AG08395 (cell line): ENCODE measurements at regions not wholly inside any gene's neighbourhood (a gene's known extent, or its start where the extent isn't known, plus 50 kb on each side); places are given as distances from the start of the nearest gene placed in this dataset.

ENCODE experiments used
- DNase-seq: peaks from one replicate; pipeline ENCODE4 v3.0.0; 2012; ENCODE audit warnings: mixed read lengths, low spot score

DNA sequence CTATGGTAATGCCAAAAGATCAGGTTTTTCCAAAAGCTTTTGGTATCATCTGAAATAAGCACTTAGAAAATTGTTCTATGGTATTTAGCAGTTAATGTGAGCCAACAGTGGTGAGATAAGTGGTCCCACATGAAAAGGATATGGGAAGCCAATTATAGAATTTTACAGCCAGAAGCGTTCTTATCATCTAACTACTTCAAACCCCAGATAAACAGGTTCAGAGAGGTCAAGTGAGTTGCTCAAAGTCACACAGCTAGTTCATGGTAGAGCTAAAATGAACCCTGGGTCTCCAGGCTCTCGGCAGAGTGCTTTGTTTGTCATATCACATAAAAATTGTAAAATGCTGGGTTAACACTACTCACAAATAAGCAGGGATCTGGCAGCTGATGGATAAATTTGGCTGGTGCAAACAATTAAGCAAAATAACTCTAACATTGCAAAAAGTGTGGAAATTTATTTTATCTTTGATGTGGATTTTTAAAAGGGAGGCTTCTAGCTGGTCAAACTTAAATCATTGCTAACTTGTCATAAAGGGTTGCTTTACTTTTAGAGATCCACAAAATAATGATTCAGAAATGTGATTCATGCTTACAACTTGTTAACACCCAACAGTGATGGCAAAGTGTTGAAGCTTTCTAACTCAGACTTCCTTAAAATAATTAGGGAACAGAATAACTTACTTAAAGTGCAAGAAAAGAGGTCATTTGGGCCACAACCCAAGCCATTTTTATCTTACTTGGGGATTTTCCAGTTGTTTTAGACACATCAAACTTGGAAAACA, 202.8 kb upstream of the TBC1D5 start:
- no peak for DNase-seq

DNA sequence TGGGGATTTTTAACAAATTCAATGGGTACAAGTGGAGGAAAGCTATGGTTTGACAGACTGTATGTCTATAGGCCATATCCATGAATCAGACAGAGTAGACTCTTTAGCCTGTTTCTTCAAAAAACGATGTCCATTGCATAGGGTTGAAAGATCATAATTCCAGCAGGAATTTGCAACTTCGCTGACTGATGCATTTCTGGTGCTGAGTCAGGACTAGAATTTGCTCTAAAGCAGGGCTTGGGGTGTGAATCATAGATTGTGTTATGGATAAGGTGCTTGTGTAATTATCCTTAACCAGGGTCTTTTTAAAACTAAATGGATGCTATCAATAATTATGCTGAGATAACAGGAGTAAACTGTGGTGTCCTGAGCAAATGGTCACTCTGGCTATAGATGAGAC, 200.4 kb upstream of the TBC1D5 start:
- DNase-seq: peak; percentile 33

DNA sequence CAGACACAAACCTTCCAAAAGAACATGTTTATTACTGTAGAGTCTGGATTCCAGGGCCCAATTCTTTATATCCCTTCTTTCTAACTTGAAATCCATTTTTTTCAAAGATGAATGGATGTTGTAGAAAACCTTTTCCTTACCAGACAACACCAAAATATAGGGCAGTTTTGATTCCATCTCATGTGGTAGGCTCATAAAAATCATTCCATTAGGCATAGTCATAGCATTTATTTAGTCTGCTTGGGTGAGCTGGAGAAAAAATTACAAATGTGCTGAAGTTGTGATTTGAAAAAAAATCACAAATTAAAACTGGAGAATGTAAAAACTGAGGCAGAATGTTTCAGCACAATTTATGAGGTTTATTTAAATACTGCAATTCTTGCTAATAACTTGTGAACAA, 199.3 kb upstream of the TBC1D5 start:
- no peak for DNase-seq

DNA sequence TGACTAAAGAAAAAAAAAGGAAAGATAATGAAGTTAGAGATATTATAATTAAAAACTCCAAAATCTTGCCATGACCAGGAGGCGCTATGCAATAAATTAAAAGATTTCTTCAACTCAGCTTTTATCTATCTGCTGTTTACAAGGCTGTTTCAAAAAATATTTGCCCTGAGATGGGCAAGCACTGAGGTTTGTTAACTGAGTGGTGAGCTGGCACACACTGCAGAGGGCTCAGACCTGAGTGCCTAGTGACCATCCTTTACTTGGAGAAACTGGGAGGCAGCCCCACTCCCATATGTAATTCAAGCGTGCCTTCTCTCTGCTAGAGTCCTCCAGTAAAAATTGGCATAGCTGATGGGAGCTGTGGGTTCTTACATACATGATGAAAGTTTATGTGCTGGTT, 198.7 kb upstream of the TBC1D5 start:
- DNase-seq: no peak

DNA sequence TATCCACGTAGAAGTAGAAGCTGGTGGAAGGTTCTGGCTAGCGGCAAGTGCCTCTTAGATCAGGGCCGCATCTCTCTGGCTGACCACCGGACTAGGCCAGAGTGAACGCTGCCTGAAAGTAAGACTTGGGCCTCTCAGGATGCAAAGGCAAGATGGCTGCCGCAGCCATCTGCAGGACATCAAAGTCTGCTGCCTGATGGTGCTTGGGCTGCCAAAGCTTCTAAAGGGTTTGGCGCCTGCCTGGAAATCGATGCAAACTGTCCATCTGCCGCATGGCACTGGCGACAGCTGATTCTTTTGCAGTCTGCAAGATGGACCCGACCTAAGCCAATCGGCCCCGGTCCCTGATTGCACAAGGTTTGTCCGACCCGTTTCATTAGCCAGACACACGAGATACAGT, 196.7 kb upstream of the TBC1D5 start:
- DNase-seq: no peak

DNA sequence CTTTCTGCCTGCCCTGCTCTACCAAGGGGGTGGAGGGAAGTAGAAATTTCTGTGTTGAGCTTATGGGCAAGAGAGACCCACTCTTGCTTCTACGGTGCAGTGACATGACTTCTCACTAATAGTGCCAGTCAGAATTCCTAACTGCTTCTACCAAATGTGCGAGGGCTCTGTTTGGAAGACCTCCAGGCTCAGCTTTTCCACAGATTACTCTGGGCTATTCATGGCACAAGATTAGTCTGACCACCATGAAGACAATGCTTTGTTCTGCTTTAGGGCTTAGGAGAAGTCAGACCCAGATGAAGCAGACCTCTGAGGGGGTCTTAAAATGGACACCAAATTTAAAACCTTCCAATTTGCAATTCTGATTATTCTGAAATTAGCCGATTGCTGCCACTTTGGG, 195.9 kb upstream of the TBC1D5 start:
- DNase-seq: no peak

DNA sequence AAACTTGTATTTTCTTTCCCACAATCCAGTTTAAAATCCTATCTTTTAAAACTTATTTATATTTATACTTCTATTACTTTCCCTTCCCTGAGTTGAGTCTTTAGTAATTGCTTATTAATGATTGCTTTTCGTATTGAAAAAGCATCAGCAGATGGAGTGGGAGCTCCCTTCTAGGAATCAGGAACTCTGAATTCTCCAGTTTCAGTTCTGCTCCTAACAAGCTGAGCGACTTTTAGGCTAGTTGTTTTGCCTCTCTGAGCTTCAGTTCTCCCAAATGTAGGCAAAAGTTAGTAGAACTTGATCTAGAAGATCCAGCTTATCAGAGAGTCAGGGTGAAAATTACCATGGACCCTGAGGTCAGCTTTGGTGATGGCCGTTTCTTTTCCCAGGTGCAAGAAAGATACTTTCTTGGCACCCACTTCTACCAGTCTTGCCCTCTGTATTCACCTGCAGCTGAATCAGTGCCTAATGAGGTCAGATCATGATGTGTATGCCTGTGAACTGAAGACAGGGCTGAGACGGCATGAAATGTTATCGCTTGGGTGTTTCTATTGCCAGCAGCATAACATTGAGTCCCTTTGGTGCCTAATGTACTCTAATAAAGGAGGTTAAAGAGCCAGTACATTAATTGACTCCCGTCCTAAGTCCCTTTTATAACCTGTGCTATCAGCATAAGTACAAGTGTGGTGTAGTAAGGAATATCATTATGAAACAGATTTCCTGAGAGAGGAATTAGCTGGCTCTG, 194.5 kb upstream of the TBC1D5 start:
- no peak for DNase-seq

DNA sequence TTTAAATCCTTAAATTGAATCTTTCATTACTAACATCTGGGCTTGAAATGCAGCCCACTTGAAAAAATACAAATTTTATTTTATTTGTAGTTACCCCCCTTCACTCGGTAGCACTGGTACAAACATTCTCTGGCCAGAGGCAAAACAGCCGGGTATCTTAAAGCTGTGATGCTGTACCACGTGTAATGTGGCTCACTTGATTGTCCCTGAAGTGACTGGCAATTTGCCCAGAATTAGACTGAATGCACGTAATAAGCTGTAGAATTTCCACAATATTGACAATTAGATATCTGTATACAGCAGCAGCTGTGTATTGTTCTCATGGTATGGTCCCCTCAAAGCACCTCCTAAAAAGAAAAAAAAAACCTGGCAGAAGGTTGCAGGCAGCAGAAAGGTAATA, 192.8 kb upstream of the TBC1D5 start:
- no peak for DNase-seq

DNA sequence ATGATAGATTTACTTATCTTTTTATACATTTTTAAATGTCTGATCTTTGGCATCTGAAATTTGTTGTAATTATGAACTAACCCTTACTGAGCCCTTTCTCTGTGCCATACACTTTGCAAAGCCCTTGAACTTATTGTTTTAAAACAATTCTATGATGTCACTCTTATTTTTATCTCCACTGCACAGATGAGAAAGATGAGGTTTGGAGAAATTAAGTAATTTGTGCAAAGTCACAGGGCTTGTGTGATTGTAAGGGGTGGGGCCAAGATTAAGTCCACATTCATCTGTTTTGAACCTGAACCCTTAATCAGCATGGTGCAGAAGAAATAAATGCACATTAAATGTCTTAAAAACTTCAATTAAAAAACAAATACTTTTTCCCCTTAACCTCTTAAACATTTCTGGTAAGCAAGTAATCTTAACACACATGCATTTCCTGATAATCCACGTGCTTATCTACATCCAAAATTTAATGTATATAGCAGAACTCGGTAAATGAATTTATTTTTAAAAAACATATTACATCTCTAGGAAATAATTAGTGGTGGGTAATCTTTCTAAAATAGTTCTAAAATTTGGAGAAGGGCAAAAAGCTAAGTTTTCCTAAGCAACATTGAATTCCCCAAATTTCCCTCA, 189.8 kb upstream of the TBC1D5 start:
- DNase-seq: no peak

DNA sequence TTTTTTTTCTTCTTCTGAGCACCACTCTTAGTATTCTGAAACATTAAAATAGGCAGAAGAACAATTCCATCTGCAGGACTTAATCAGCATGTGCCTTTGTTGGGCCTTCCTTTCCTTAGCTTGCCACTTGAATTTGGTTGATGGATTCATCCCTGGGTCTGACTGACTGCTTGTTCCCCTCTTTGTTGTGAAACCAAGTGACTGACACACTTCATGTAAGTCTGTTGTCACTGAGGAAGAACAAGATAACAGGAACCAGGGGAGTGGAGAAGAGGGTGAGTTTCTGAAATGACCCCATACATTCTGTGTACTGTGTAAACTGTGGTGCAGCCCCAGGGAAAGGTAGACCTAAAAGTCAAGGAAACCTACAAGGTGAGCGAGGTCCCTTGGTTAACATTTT, 188.7 kb upstream of the TBC1D5 start:
- no peak for DNase-seq

DNA sequence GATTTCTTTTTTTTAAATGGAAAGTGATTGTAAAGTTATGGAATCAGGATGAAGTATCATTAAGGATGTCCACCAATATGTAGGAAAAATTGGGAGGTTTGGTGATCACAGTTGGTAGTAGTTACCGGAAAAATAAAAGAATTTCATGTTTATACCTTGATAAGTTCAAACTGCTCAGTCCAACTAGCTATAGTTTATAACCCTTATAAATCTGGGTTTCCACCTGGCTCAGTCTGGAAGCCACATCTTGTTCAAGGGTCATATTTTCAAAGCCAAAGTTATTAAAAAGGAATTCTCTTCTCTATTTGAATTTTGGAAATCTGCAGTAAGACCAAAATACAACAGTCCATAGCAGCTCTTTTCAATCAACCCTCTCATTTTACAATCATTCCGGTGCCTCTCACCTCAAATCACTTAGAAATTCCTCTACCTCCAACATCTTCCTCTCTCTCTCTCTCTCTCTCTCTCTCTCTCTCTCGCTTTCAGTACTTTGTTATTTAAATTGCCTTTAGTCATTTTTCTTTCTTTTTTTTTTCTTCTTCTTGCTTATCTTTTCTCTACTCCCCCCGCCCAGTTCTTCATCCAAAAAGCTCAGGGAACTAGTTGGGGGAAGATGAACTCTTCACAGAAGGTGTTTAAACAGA, 186.2 kb upstream of the TBC1D5 start:
- DNase-seq: no peak

DNA sequence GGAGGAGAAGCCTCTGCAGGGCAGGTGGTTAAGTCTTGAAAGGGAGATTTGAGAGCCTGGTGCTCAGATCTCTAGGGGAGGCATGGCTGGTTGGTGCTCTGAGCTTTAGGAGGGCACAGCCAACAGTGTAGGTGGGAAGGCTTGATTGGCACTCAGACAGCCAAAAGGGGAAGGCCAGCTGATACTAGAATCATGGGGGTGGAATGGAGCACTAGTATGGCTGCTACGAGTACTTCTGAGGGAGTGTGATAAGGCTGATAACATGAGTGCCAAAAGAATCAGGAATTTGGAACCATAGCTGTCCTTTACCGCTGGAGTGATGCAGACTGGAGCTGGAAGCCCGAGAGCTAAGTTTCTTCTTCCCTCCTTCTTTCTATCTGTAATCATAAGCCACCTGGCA, 184.6 kb upstream of the TBC1D5 start:
- DNase-seq: no peak

DNA sequence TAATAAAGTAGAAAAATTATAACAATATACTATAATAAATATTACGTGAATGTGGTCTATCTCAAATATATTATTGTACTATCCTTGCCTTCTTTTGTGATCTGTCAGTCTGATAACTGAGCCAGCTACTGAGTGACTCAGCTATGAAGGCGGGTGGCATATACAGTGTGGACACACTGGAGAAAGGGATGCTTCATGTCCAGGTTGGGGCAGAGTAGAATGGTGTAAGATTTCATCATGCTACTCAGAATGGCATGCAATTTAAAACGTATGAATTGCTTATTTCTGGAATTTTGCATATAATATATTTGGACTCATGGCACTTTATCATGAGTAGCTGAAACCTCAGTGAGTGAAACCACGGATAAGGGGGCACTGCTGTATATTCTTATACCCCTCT, 172.9 kb upstream of the TBC1D5 start:
- DNase-seq: no peak

DNA sequence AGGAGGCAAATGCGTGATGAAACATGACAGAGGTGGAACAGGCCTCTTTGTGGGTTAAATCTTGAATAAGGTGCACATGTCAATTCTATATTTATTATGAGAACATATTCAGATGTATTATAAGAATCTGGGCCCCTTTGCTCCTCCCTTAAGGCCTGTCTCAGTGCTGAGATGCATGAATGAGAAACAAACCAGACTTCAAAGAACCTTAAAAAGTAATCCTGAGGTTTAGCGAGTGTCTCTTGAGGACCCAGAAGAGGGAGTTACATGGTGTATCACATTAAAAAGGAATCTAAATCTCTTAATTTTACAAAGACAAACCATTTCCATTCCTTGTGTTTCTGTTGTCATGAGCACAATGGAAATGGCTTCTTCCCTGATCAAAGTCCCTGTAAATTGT, 170.9 kb upstream of the TBC1D5 start:
- DNase-seq: no peak

DNA sequence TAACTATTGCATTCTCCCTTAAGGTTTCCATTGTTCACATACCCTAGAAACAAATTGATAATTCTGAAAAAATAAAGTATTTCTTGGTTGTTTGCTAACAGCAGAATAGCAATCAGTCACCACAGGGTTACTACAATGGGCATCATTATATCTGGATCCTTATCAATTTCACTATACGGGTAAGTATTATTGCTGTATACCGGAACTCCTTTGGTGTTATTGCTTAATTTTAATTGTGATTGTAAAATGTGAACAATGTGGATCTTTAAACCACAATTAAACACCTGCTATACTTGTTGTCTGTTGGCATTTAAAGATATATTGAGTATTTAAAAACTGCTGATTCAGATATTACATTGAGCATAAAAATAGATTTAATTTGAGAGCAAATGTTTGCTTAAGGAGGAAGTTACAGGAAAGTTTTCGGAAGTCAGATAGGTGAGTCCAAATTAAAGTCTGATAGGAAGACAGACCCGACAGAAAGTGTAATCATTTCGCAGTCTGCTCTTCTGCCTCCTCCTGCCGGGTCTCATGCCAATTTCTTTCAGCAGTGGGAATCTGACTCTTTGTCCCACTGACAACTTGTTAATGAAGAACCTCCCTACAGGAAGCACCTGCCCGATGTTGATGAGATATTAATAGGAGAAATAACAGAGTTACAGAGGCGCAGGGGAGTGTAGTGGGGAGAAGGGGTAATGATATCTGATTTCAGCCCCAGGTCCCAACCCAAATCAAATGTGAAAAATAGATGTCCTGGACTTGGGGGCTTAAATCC, 169.7 kb upstream of the TBC1D5 start:
- no peak for DNase-seq

DNA sequence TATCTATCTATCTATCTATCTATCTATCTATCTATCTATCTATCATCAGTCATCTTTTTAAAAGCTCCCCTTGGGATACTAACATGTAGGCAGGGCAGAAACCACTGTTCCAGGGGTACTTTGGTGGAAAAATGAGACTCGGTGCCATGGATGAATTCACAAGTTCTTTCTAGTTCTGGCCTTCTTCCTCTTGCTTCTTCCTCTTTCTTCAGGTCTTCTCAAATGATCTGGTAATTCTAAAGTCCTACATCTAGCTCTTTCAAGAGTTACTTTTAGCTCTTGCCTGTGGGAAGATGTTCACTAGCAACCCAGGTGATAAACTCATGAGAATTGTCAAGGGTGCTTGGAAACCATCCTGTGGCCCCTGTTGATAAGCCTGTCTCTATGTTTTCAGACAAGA, 168.5 kb upstream of the TBC1D5 start:
- no peak for DNase-seq

DNA sequence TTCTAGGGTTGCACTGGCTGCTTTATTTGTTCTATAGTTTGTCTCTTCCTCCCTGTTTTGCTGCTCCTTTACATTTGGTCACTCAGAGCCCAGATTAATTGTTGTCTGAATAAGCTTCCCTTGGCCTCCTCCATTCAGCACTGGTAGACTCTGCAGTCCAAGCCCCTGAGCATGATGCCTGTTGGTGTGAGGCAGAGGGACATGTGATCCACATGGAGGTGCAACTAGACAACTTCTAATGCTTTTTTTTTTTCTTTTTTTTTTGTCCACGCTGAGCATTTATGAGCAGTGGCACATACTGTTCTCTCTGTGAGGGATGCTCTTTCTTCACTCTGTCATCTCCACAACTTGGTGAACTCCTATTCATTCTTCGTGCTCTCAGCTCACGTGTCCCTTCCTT, 167.3 kb upstream of the TBC1D5 start:
- no peak for DNase-seq

DNA sequence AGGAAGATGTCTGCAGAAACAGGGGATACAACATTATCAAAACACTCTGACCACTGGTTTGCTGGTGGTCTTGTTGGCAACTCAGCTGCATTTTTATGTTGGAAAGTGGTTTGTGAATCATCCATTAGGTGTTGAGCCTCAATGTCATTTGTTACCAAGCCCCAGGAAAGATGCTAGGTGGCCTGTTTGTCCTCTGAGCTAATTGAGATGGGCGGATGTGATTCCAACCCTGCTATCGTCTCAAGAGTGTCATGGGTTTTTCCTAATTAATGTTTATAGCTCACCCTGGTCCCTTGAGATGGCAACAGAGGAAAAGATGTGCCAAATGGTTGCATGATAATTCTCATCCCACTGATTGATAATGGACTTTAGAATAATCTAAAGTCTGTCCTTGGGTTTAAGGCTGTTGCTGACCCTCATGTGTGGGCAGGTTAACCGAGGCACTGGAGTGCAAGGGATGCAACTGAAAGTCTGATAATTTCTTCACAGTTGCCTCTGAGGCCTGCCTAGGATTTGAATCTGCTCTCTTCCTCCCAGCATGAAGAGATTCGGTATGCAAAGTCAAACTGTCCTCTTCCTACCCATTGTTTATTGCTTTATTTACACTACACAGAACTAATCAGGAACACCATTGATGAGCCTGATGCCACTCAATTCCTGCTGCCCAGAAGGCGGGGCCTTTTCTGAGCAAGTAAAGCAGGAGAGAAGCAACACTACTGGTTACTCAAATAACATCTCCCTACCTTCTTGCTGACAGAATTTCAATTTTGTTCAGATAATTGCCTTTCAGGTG, 166.2 kb upstream of the TBC1D5 start:
- DNase-seq: no peak

DNA sequence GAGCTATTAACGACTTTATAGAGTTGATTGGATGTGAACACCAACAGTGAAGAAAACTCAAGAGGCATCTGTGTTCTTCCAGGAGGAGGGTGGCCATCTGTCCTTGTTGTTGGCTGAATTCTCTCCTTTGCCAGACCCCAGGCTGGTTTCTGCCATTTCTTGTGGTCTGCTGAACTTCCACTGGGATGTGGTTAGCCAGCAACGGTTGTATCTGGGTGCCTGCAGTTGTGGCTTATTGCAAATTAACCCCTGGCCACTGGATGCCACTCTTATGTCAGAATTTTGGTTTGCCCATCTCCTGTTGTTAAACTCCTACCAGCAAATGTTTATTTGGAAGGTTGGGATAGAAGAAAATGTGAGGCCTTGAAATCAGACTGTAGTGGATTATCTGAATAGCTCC, 163.6 kb upstream of the TBC1D5 start:
- DNase-seq: no peak

DNA sequence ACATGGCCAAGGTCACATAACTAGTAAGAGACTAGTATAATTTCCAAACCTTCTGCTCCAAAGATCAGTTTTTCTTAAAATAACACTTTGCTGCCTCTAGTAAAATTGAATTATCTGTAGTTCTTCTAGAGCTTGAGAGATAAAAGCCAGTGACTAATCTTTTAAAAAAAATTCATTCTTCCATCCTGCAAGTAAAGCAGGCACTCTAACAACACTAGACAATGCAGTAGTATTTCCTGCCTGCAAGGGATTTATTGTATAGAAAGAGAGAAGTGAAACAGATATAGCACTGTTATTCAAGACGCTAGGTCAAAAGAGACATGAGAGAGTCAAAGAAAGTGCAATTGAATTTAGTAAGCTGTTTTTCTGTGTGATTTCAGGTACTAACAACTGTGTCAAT, 159.5 kb upstream of the TBC1D5 start:
- no peak for DNase-seq

DNA sequence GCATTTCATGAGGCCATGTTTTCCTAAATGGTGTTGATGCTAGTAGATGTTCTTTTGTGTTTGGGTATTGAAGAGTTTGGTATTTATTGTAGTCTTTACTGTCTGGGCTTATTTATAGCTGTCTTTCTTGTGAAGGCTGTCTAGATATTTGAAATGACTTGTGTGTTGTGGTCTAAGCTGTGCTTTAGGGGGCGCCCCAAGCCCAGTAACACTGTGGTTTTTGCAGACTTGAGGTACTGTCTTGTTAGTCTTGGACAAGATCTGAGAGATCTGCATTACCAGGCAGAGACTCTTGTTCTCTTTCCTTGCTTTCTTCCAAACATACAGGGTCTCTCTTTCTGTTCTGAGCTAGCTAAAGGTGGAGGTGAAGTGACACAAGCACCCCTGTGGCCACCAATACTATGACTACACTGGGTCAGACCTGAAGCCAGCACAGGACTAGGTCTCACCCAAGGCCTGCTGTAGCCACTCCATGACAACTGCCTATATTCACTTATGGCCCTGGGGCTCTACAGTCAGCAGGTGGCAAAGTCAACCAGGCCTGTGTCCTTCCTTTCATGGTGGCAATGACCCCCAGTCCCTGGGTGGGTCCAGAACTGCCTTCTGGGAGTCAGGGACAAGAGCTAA, 152.1 kb upstream of the TBC1D5 start:
- DNase-seq: peak; percentile 10
